ENCODE measurements at regions not wholly inside any gene's neighbourhood (a gene's known extent, or its start where the extent isn't known, plus 50 kb on each side); places are given as distances from the start of the nearest gene placed in this dataset.
"Not testable (repeated sequence)": the region's sequence is repeated elsewhere in the genome, so short reads cannot be mapped to it uniquely, and the experiment has no call there.

DNA sequence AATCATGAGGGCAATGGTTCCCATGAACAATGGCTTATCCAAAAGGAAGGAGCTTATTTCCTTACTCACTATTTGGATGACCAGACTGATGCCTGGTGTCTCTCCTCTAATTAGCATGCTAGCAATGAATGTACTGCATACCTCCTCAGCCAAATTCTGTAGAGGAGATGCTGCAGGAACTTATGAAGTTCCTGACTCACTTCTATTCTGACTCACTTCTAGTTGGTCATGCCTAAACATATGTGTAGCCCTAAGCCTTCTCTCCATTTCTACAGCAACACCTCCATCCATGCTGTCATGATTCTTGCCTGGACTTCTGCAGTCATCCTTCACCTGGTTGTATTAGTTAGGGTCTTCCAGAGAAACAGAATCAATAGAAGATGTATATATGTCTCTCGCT, 59.9 kb upstream of the MRPS9 start:
- DNase-seq: no peak

DNA sequence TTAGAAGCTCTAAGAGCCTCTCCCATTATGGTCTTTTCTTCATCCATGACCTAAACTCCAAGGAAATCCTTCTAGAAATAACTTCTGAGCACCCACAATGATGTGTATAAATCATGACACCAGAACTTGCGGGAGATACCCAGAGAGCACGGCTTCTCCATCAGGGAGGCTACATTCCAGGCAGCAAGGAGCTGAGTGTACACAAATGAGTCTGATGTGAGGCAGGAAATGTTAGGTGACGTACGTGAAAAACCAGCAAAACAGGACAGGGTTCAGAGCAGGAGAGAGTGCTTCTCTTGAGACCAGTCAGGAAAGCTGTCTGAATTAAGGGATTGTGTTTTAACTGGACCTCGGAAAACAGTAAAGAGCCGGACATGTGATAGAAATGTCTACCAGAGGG, 58.1 kb upstream of the MRPS9 start:
- not testable (repeated sequence) for DNase-seq

DNA sequence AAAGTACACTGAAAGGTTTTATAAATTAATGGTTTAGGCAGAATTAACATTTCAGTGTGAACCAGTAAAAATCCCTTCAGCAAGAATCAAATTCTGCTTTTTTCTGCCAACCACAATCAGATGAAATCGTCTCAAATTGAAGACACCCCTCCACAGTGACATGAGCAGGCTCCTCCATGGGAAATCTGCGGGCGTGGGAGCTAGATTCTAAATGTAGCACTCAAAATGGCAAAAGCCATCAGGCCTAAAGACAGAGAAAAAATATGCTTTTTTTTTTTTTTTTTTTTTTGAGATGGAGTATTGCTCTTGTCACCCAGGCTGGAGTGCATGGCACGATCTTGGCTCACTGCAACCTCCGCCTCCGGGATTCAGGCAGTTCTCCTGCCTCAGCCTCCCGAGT, 55.8 kb upstream of the MRPS9 start:
- no peak for DNase-seq
